Renal cortex interstitium (tissue), 11 donors: ENCODE measurements at regions not wholly inside any gene's neighbourhood (a gene's known extent, or its start where the extent isn't known, plus 50 kb on each side); places are given as distances from the start of the nearest gene placed in this dataset.
"Not testable (repeated sequence)": the region's sequence is repeated elsewhere in the genome, so short reads cannot be mapped to it uniquely, and the experiment has no call there.

Source experiments
- DNase-seq, 11 donors: peaks; one replicate each; pipeline ENCODE4 v3.0.0-alpha.2; 2013; ENCODE audit warnings: low read depth in 9 of 11, low spot score in 4 of 11; ENCODE audit errors: extremely low read depth in 1 of 11

- not testable (repeated sequence) for DNase-seq
Observed at GRCh38 chr17:30695265-30695811, 129.2 kb downstream of the CRLF3 start.

GRCh38 chr17:30693772-30694171 lies 130.7 kb downstream of the CRLF3 start:
- DNase-seq, result not testable (repeated sequence)

GRCh38 chr17:30689266-30690000 lies 135.1 kb downstream of the CRLF3 start:
- DNase-seq, result not testable (repeated sequence)

- DNase-seq, result not testable (repeated sequence)
Observed at GRCh38 chr17:30686538-30687479, 137.7 kb downstream of the CRLF3 start.

- DNase-seq, result not testable (repeated sequence)
Observed at GRCh38 chr17:30682280-30682679, 142.2 kb downstream of the CRLF3 start.

- not testable (repeated sequence) for DNase-seq
Observed at GRCh38 chr17:30680681-30681080, 143.8 kb downstream of the CRLF3 start.

GRCh38 chr17:30677550-30678249 lies 146.8 kb downstream of the CRLF3 start:
- DNase-seq, result no peak

- not testable (repeated sequence) for DNase-seq
Observed at GRCh38 chr17:30675777-30676492, 148.6 kb downstream of the CRLF3 start.

GRCh38 chr17:30669217-30669649 lies 155.3 kb downstream of the CRLF3 start:
- DNase-seq, result not testable (repeated sequence)

GRCh38 chr17:30668360-30669181 lies 155.9 kb downstream of the CRLF3 start:
- DNase-seq, result not testable (repeated sequence)

- DNase-seq, result peak in 10 of 11 donors; percentile 55 to 86 (median 74)
Observed at GRCh38 chr17:30667657-30668359, 156.7 kb downstream of the CRLF3 start.

- not testable (repeated sequence) for DNase-seq
Observed at GRCh38 chr17:30666838-30667656, 157.4 kb downstream of the CRLF3 start.

- DNase-seq, result peak in 1 of 11 donors; percentile 1
Observed at GRCh38 chr17:30663727-30664455, 160.6 kb downstream of the CRLF3 start.

GRCh38 chr17:30657148-30657547 lies 167.3 kb downstream of the CRLF3 start:
- DNase-seq, result not testable (repeated sequence)

- not testable (repeated sequence) for DNase-seq
Observed at GRCh38 chr17:30653038-30653437, 171.5 kb downstream of the CRLF3 start.
